PC-9 (cell line): ENCODE measurements at regions not wholly inside any gene's neighbourhood (a gene's known extent, or its start where the extent isn't known, plus 50 kb on each side); places are given as distances from the start of the nearest gene placed in this dataset.

Source experiments
- BruUV-seq: library from RNA; stranded (reverse); fragments of 400-500 nt; replicated peaks from 2 replicates; lab custom pipeline; 2021; lab: Mats Ljungman, UMichigan
- CTCF ChIA-PET: fragments of 300-600 bp; sonication (Branson Sonifier 250); formaldehyde crosslinking; loops from one replicate; lab custom pipeline; 2022; ENCODE audit warnings: antibody characterized with exemption; lab: Charles Lee
- POLR2A ChIA-PET: fragments of 300-600 bp; sonication (Branson Sonifier 250); formaldehyde crosslinking; loops from one replicate; lab custom pipeline; 2022; ENCODE audit warnings: antibody characterized with exemption; ENCODE audit not compliant: unreplicated experiment; lab: Charles Lee
- DNase-seq, 2 experiments: peaks; one replicate each; pipeline versions ENCODE4 v3.0.0 to v3.0.0-alpha.2; 2015 to 2022; ENCODE audit warnings: mixed read lengths in 1 of 2
- H2AFZ ChIP-seq: fragments of 200-600 bp; sonication (generic); 2 replicates; pipeline ENCODE4 v1.8.1; 2017; ENCODE audit warnings: antibody characterized with exemption
- H3F3A ChIP-seq: fragments of 200-600 bp; sonication (generic); 2 replicates; pipeline ENCODE4 v1.8.1; 2017; ENCODE audit warnings: antibody characterized with exemption, mild to moderate bottlenecking, low read depth; ENCODE audit not compliant: insufficient read depth
- H3K27ac ChIP-seq: fragments of 200-600 bp; sonication (generic); 2 replicates; pipeline ENCODE4 v1.6.1; 2016; ENCODE audit warnings: mixed run types
- H3K27me3 ChIP-seq: fragments of 200-600 bp; sonication (generic); 2 replicates; pipeline ENCODE4 v1.6.1; 2016; ENCODE audit warnings: low read depth, mixed run types; ENCODE audit not compliant: insufficient read depth
- H3K36me3 ChIP-seq: fragments of 200-600 bp; sonication (generic); 2 replicates; pipeline ENCODE4 v1.6.1; 2016; ENCODE audit warnings: low read depth, mixed run types
- H3K4me1 ChIP-seq: fragments of 200-600 bp; sonication (generic); replicated peaks from 2 replicates; pipeline ENCODE4 v1.6.1; 2016; ENCODE audit warnings: mixed run types; ENCODE audit not compliant: insufficient read depth
- H3K4me2 ChIP-seq: fragments of 200-600 bp; sonication (generic); 2 replicates; pipeline ENCODE4 v1.6.1; 2017; ENCODE audit warnings: mixed run types
- H3K4me3 ChIP-seq: fragments of 200-600 bp; sonication (generic); 2 replicates; pipeline ENCODE4 v1.6.1; 2016; ENCODE audit warnings: mixed run types
- H3K79me2 ChIP-seq: fragments of 200-600 bp; sonication (generic); 2 replicates; pipeline ENCODE4 v1.6.1; 2017; ENCODE audit warnings: low read depth, mixed run types
- H3K9me2 ChIP-seq: fragments of 200-600 bp; sonication (generic); 2 replicates; pipeline ENCODE4 v1.8.1; 2017; ENCODE audit warnings: mild to moderate bottlenecking; ENCODE audit not compliant: insufficient read depth
- H3K9me3 ChIP-seq: fragments of 200-600 bp; sonication (generic); 2 replicates; pipeline ENCODE4 v1.8.1; 2016; ENCODE audit warnings: low read depth; ENCODE audit not compliant: insufficient read depth
- H4K20me1 ChIP-seq: fragments of 200-600 bp; sonication (generic); 2 replicates; pipeline ENCODE4 v1.8.1; 2017; ENCODE audit not compliant: insufficient read depth
- CTCF ChIP-seq: fragments of 200-600 bp; sonication (generic); conservative IDR thresholded peaks from 2 replicates; pipeline ENCODE4 v1.6.1; 2017; ENCODE audit warnings: mixed run types, antibody characterized with exemption, mild to moderate bottlenecking, moderate library complexity
- EZH2 ChIP-seq: fragments of 200-600 bp; sonication (generic); IDR thresholded peaks from 2 replicates; pipeline ENCODE4 v1.8.0; 2017; ENCODE audit warnings: antibody characterized with exemption, low read depth
- intact Hi-C: fragments of 100-400 bp; cut with micrococcal nuclease; formaldehyde crosslinking; loops from one replicate; pipeline ENCODE4 v1.10.0; 2022; ENCODE audit not compliant: unreplicated experiment

GRCh38 chr17:33375103-33375502, 82.0 kb upstream of the ASIC2 start:
- TF ChIP-seq CTCF (no peak), EZH2 (no peak)
- Histone ChIP-seq H3K4me1 (no peaks in the 10 kb centered on the region), H3K27ac (no peak overlapping the region), H4K20me1 (no peaks in the 10 kb centered on the region), H3K9me2 (no peaks in the 10 kb centered on the region), H3F3A (no peaks in the 10 kb centered on the region), H3K4me2 (no peak overlapping the region), H3K4me3 (no peak overlapping the region), H3K79me2 (no peaks in the 10 kb centered on the region), H3K36me3 (no peaks in the 10 kb centered on the region), H3K27me3 (peaks cover 5% of the 10 kb centered on the region; the same call in 1 of the 2 replicates), H3K9me3 (no peaks in the 10 kb centered on the region), H2AFZ (no peak overlapping the region)
- no peak for DNase-seq
- CTCF ChIA-PET: no interaction called here
- no TSS peak for BruUV-seq
- POLR2A ChIA-PET: no interaction called here
- intact Hi-C loops: no loop called here

DNA sequence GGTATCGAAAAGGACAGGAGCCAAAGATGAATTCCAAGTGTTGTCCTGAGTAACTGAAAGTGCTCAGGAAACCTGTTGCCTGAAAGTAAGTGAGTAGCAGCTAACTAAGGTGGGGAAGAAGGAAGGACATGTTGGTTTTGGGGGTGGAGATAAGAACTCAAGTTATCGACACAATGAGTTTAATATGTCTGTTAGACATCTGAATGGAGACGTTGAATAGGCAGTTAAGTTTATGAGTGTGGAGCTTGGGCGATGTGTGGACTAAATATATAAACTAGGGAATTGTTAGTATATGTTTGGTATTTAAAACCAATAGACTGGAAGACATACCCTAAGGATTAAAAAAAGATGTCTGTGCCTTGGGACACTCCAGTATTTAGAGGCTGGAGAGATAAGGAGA, 82.7 kb upstream of the ASIC2 start:
- BruUV-seq: no TSS peak
- ChIA-PET CTCF (no interaction called here), POLR2A (no interaction called here)
- Histone ChIP-seq H3K27ac (no peak overlapping the region), H3K9me3 (no peaks in the 10 kb centered on the region), H3K4me2 (no peak overlapping the region), H3K79me2 (no peaks in the 10 kb centered on the region), H3F3A (no peaks in the 10 kb centered on the region), H4K20me1 (no peaks in the 10 kb centered on the region), H3K4me1 (no peaks in the 10 kb centered on the region), H3K36me3 (no peaks in the 10 kb centered on the region), H3K27me3 (peaks cover 7% of the 10 kb centered on the region; the same call in 1 of the 2 replicates), H3K4me3 (no peak overlapping the region), H3K9me2 (no peaks in the 10 kb centered on the region), H2AFZ (no peak overlapping the region)
- intact Hi-C loops: no loop called here
- TF ChIP-seq CTCF (no peak), EZH2 (no peak)
- no peak for DNase-seq

DNA sequence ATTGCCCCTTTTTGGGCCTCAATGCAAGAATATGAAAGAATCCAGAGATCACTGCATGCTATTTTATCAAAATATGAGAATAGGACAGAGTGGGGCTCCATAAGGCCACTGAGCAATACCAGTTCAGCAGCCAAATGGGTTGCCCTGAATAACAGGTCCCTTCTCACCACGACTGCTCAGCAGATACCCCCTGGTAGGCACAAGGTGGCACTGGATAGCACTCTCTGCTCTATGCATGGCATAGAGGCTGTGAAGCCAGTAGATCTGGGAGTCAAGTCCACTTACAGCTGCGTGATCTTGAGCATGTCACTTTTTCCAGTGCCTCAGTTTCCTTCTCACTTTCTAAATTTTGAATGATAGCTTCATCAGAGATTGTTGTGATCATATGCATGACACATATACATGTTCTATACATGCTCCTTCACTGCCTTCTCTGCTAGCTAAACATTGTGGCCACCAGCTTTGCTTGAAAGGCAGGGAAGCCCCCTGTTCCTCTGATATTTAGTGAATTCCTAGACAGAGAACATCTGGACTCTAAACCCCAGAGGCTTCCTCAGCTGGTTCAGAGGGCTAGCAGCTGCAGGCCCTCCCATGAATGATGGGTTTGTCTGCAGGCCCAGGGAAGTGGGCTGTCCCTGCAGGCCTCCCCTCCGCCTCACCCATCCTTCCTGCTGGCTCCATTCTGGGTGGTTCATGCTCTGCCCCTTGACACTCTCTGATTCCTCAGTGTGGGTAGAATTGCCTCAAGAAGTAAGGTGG, 84.9 kb upstream of the ASIC2 start:
- H3K4me3 ChIP-seq: no peak overlapping the region
- intact Hi-C loops: no loop called here
- no peaks in the 10 kb centered on the region for H4K20me1 ChIP-seq
- H3K27me3 ChIP-seq: peaks cover 15% of the 10 kb centered on the region; the same call in 1 of the 2 replicates
- CTCF ChIA-PET: no interaction called here
- H3K4me2 ChIP-seq: no peak overlapping the region
- DNase-seq: no peak
- H3K79me2 ChIP-seq: no peaks in the 10 kb centered on the region
- no peaks in the 10 kb centered on the region for H3K9me2 ChIP-seq
- H3F3A ChIP-seq: no peaks in the 10 kb centered on the region
- no TSS peak for BruUV-seq
- POLR2A ChIA-PET: no interaction called here
- H2AFZ ChIP-seq: no peak overlapping the region
- no peak for TF ChIP-seq EZH2
- no peak for TF ChIP-seq CTCF
- no peaks in the 10 kb centered on the region for H3K36me3 ChIP-seq
- no peaks in the 10 kb centered on the region for H3K4me1 ChIP-seq
- no peak overlapping the region for H3K27ac ChIP-seq
- H3K9me3 ChIP-seq: no peaks in the 10 kb centered on the region
